Adrenal gland (tissue), 9 donors: ENCODE measurements at regions not wholly inside any gene's neighbourhood (a gene's known extent, or its start where the extent isn't known, plus 50 kb on each side); places are given as distances from the start of the nearest gene placed in this dataset.

ENCODE experiments used
- DNase-seq, 7 donors: peaks; one replicate each; pipeline ENCODE4 v3.0.0-alpha.2; 2019 to 2020
- H3K27ac ChIP-seq, 5 donors: fragments of 200-600 bp; sonication (generic) in 4 of 5; 1 replicate in 3 of 5; 2 replicates in 2 of 5; pipeline versions ENCODE4 v1.5.1 to v1.8.0; 2016 to 2020; ENCODE audit warnings: mild to moderate bottlenecking in 1 of 5
- H3K27me3 ChIP-seq: fragments of 200-600 bp; 2 replicates; pipeline ENCODE4 v1.8.0; 2021
- H3K36me3 ChIP-seq, 2 donors: fragments of 200-600 bp; replicated peaks in 1 of 2; 1 replicate in 1 of 2; 2 replicates in 1 of 2; pipeline versions ENCODE4 v1.5.1 to v1.8.0; 2018 to 2022
- H3K4me1 ChIP-seq, 2 donors: fragments of 200-600 bp; replicated peaks in 1 of 2; 1 replicate in 1 of 2; 2 replicates in 1 of 2; pipeline versions ENCODE4 v1.5.1 to v1.8.0; 2018 to 2021
- H3K4me3 ChIP-seq, 4 donors: fragments of 200-600 bp; sonication (generic) in 3 of 4; one replicate each; pipeline ENCODE4 v1.5.1; 2016 to 2018
- H3K9me3 ChIP-seq, 3 donors: fragments of 200-600 bp; sonication (generic) in 1 of 3; replicated peaks in 1 of 3; 1 replicate in 2 of 3; 2 replicates in 1 of 3; pipeline versions ENCODE4 v1.5.1 to v1.8.0; 2016 to 2021
- CTCF ChIP-seq, 6 experiments: fragments of 450-650 bp in 4 of 6; fragments of 200-600 bp in 2 of 6; sonication (generic) in 1 of 6; IDR thresholded peaks; 1 replicate in 5 of 6; 2 replicates in 1 of 6; pipeline versions ENCODE4 v1.5.1 to v1.8.0; 2016 to 2021; ENCODE audit warnings: antibody characterized with exemption in 6 of 6, mild to moderate bottlenecking in 2 of 6, moderate library complexity in 1 of 6
- POLR2A ChIP-seq, 2 donors: fragments of 450-650 bp; IDR thresholded peaks; one replicate each; pipeline ENCODE4 v1.6.1; 2017; ENCODE audit warnings: antibody characterized with exemption in 2 of 2, mild to moderate bottlenecking in 2 of 2, moderate library complexity in 1 of 2
- WGBS, 4 donors: extraction: QIAGEN DNeasy Blood & Tissue Kit in 2 of 4; methylation state at CpG; one replicate each; pipeline versions ENCODE4 v1.1.5 to v1.1.7; 2013 to 2017; 5-methylcytosine and 5-hydroxymethylcytosine counted together
- intact Hi-C, 2 donors: fragments of 100-400 bp; cut with DNase I; formaldehyde crosslinking; loops; one replicate each; pipeline versions ENCODE4 v1.14.1 to v1.15.0; 2022 to 2023
- donor health status: healthy with polysubstance abuse.
- donor health status: Bipolar disorder and iron deficiency.
- donor health status: DM: yes; HTN: yes; CAD: no.
- donor health status: DM: no; HTN: no; CAD: no.
- donor health status: DM: no; HTN: no; CAD: no.

- TF ChIP-seq CTCF (IDR thresholded peaks at IDR 0.05) = no peak
- TF ChIP-seq POLR2A (IDR thresholded peaks at IDR 0.05) = no peak
- no peaks in the 10 kb centered on the region for H3K4me1 ChIP-seq
- intact Hi-C loops = no loop called here
- H3K27me3 ChIP-seq = no peaks in the 10 kb centered on the region
- H3K36me3 ChIP-seq = no peaks in the 10 kb centered on the region
- H3K9me3 ChIP-seq = no peaks in the 10 kb centered on the region
- H3K27ac ChIP-seq = no peak overlapping the region
- no peak overlapping the region for H3K4me3 ChIP-seq
- WGBS, 4 donors = 40 to 50% (median 46%) methylated on average over 5 of the region's 5 CpGs
- DNase-seq = no peak
Observed at GRCh38 chr5:58133631-58134296, 326.1 kb downstream of the PLK2 start.

- no peaks in the 10 kb centered on the region for H3K9me3 ChIP-seq
- WGBS, 4 donors = 62 to 78% (median 73%) methylated on average over 7 of the region's 7 CpGs
- no peak overlapping the region for H3K4me3 ChIP-seq
- no peak overlapping the region for H3K27ac ChIP-seq
- no peaks in the 10 kb centered on the region for H3K27me3 ChIP-seq
- no peaks in the 10 kb centered on the region for H3K36me3 ChIP-seq
- TF ChIP-seq POLR2A (IDR thresholded peaks at IDR 0.05) (no peak), CTCF (IDR thresholded peaks at IDR 0.05) (no peak)
- intact Hi-C loops = no loop called here
- no peak for DNase-seq
- no peaks in the 10 kb centered on the region for H3K4me1 ChIP-seq
Observed at GRCh38 chr5:58133216-58133615, 326.7 kb downstream of the PLK2 start.

- no peak overlapping the region for H3K4me3 ChIP-seq
- H3K27me3 ChIP-seq = no peaks in the 10 kb centered on the region
- no peak for DNase-seq
- no peak for TF ChIP-seq CTCF (IDR thresholded peaks at IDR 0.05)
- TF ChIP-seq POLR2A (IDR thresholded peaks at IDR 0.05) = no peak
- intact Hi-C loops = no loop called here
- no peaks in the 10 kb centered on the region for H3K4me1 ChIP-seq
- no peak overlapping the region for H3K27ac ChIP-seq
- no peaks in the 10 kb centered on the region for H3K36me3 ChIP-seq
- H3K9me3 ChIP-seq = no peaks in the 10 kb centered on the region
- WGBS, 4 donors = 65 to 78% (median 71%) methylated on average over 11 of the region's 11 CpGs
Observed at GRCh38 chr5:58127255-58128220, 332.3 kb downstream of the PLK2 start.

- H3K36me3 ChIP-seq = no peaks in the 10 kb centered on the region
- H3K4me3 ChIP-seq = no peak overlapping the region
- no peaks in the 10 kb centered on the region for H3K4me1 ChIP-seq
- WGBS, 4 donors = 79 to 87% (median 83%) methylated on average over 4 of the region's 4 CpGs
- DNase-seq = no peak
- no peaks in the 10 kb centered on the region for H3K27me3 ChIP-seq
- H3K27ac ChIP-seq = no peak overlapping the region
- intact Hi-C loops = no loop called here
- H3K9me3 ChIP-seq = no peaks in the 10 kb centered on the region
- TF ChIP-seq POLR2A (IDR thresholded peaks at IDR 0.05) (no peak), CTCF (IDR thresholded peaks at IDR 0.05) (no peak)
Observed at GRCh38 chr5:58123501-58123900, 336.4 kb downstream of the PLK2 start.
